ENCODE measurements at regions not wholly inside any gene's neighbourhood (a gene's known extent, or its start where the extent isn't known, plus 50 kb on each side); places are given as distances from the start of the nearest gene placed in this dataset.

DNA sequence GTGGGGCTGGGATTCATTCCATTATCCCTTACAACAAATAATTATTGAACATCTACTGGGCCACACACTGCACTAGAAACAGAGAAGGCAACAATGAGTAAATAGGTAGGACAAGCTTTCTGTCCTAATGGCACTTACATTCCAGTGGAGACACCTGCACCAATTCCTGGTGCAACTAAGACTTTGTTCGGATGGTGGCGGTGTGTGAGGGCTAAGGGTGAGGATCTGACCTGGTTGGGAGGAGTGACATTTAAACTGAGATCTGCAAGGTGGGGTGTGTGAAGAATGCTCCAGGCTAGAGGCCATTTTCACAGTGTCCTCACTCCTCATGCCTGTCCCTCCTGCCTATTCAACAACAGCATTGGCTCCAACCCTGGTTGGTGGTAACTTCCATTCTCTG is 510.0 kb downstream of the XYLT1 start:
- no peak for TF ChIP-seq SUZ12 (IDR thresholded peaks at IDR 0.05; ENCODE audit: extremely low read depth, insufficient read depth, insufficient read length)
- TF ChIP-seq YY1 (IDR thresholded peaks at IDR 0.05; ENCODE audit: insufficient read depth, insufficient read length) = no peak
